AML-193 (cell line): ENCODE measurements at regions not wholly inside any gene's neighbourhood (a gene's known extent, or its start where the extent isn't known, plus 50 kb on each side); places are given as distances from the start of the nearest gene placed in this dataset.

Experiments
- DNase-seq, 2 experiments: peaks; one replicate each; lab custom pipeline; 2025; lab: John Stamatoyannopoulos, UW

DNA sequence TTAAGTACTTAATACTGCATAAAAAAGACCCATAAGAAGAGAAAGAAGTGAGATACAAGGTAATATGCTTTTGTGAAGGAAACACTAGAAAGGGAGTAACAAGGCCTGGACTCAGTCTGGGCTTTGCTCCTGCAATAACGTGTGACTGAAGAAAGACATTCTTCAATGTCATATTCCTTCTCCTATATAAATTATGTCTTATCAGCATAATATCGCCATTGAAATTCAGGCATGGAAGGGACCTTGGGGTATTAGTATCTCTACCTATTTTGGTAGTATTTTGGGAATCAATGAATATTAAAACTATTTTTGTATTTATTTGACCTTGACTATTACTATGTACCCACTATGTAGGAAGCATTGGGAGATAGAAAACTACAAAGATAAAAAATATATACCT is 62.2 kb upstream of the GIMD1 start:
- no peak for DNase-seq

DNA sequence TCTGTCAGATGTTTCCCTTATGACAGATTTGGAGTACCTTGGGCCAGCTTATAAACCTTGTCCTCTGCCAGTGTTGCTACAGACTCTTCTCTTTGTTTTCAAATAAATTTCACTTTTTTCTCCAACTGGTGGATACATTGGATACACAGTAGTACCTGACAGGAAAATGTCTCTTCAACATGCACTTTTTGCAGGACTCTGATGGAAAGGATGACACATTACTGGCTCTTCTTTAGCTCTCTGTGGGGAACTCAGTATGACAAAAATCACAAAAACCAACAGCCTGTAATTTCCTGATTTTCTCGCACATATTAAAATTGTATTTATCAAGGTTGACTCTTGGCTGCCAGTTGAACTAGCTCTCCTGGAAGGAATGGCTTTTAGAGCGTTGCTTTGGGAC is 61.3 kb upstream of the GIMD1 start:
- DNase-seq = no peak

DNA sequence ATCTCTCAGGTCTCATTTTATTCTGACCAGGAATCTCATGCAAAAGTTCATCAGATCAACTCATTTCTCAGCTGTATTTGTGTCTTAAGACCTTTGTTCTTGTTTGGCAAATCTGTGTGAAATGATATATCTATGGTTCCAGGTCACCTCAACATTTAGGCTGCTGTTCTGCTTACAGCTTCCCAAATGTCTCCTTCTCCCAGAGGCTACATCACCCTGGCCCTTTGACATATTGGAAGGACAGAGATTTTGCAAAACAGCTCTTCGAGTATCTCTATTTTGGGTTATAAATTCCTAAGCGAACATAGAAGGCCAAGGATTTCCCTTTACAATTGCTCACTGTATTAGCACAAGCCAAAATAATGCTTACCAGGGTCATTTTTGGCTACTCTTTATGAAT is 57.5 kb upstream of the GIMD1 start:
- DNase-seq = no peak

DNA sequence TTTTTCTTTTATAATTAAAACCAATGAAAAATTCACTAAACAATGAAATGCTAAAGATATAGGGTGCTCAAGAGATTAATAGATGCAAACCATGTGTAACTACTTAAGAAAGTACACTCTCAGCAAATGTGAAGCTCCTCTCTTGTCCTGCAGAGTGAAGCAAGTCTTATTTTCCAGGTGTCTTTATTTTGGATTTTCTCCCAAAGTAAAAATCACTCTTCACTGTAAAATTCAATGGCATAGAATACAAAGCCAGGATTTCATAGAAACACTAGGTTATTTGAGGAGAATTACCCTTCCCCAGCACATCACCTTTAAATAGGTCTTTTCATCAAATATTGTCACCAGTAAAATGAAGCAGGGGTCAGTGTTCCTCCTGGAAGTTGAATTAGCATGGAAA is 57.0 kb upstream of the GIMD1 start:
- no peak for DNase-seq

DNA sequence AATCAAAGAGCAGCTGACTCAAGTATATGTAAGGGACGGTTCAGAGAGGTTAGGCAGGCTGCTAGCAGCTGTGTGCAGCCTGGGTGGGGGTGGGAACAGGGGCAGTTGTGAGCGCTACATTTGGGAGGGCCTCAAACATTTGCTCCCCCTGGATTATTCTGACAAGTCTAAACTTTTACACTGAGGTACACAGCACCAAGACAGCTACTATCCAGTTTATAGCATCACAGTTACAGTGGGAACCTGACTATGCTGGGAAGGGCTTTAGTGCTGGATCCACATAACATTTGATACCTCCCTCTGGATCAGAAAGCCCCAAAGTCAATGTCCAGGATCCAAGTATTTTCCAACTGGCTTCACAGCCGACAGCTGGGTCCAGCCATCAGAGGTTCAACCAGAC is 55.8 kb upstream of the GIMD1 start:
- DNase-seq = no peak

DNA sequence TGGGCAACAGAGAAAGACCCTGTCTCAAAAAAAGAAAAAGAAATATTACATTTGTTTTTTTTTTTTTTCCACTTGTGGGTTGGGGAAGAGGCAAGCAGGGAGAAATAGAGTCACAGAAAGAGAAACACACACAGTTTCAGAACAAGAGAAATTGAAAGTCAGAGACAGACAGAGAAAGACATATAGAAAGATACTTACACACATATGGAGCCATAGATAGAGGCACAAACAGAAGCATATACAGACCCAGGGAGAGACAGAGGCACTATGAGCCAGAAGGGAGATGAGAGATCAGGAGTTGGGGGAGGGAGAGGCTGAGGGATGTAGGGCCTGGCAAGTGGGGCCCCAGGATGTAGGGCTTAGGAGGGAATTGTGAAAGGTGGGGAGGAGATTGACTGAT is 55.2 kb upstream of the GIMD1 start:
- no peak for DNase-seq

DNA sequence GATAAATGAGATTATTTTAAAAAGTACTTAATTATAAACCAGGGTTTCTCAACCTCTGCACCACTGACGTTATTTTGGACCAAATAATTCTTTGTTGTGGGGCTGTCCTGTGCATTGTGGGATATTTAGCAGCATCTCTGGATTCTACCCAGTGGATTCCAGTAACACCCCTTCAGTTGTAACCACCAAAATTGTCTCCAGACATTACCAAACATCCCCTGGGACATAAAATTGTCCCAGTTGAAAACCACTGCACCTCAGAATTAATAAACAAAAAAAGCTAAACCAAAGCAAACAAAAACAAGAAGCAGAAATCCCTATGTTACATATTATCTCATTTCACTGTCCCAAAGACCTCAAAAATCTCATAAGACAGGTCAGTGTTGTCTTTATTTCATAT is 54.2 kb upstream of the GIMD1 start:
- DNase-seq = no peak

DNA sequence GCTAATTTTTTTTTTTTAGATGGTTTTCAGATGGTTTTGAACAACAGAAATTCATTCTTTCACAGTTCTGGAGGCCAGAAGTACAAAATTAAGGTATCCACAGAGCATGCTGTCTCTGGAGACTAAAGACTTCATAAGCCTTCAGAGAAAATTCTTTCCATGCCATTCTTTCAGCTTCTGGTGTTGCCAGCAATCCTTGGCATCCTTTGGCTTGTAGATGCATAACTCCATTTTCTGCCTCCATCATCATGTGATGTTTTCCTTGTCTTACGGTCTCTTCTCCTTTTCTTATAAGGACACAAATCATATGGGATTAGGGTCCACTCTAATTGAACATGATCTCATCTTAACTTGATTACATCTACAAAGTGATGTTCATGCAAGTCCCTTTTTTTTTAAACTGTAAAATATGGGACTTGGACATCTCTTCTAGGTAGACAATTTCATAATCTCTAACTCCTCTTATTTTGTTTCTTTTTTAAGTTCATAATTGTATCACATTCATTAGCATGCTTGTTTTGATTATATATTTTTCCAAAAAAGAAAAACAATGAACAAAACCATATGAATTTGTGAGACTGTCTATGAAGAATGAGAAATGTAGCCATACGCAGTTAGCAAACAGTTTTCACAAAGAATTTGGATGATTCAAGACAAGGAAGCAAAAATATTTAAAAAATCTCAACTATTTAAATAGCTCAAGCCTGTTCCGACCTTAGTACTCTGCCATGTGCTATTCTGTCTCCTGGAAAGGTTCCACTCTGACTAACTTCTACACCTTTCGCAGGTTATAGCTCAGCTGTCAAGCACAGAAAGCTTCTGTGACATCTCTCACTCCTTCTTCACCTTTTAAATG is 53.1 kb upstream of the GIMD1 start:
- DNase-seq = no peak

DNA sequence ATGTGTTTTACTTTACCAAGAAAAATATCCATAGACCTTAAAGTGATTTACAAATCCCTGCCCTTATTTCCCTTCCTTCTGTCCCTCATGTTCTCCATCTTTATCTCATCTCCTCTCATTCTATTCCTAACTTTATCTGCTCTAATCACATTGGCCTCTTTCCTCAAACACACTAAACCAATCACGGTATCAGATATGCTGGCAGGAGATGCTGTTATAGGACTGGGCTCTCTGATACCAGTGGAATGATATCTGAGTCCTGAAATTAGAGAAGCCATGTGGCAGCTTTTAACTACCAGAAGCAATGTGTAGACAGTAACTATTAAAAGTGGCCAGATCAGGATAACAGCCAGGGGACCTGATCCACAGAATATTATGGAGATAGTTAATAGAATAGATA is 49.9 kb upstream of the GIMD1 start:
- no peak for DNase-seq
